ENCODE measurements at regions not wholly inside any gene's neighbourhood (a gene's known extent, or its start where the extent isn't known, plus 50 kb on each side); places are given as distances from the start of the nearest gene placed in this dataset.

DNA sequence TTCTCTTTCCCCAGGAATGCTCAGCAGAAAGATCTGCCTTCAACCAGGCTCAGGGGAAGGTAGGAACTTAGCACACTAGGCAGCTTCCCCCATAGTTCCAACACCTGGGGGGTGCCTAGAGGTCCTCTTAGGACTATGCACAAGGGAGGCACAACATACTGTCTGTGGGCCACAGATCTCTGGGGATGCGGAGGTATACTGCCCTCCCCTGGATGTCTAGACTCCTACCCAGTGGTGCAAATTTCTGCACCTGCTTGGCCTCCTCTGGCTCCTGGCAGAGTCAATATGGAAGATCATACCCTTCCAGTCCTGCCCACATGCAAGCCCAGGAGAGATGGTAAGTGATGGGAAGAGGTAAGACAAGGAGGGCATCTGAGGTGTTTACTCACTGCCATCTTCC, 247.5 kb upstream of the DAPK1 start:
- no peaks in the 10 kb centered on the region for H3K9me3 ChIP-seq (ENCODE audit: control insufficient read depth, low read length)
- intact Hi-C loops (cut with DNase I), result no loop called here
- H3K4me3 ChIP-seq (ENCODE audit: low read length), result no peak overlapping the region
- H3K4me1 ChIP-seq (ENCODE audit: control insufficient read depth, insufficient read depth, low read length), result peaks cover under 1% of the 10 kb centered on the region
- no peaks in the 10 kb centered on the region for H3K27me3 ChIP-seq (ENCODE audit: control insufficient read depth, insufficient read depth)
- no peak for DNase-seq
- H3K27ac ChIP-seq (ENCODE audit: low read length), result no peak overlapping the region
- WGBS, result 98% methylated on average over 1 of the region's 1 CpG
- no peak for ATAC-seq

DNA sequence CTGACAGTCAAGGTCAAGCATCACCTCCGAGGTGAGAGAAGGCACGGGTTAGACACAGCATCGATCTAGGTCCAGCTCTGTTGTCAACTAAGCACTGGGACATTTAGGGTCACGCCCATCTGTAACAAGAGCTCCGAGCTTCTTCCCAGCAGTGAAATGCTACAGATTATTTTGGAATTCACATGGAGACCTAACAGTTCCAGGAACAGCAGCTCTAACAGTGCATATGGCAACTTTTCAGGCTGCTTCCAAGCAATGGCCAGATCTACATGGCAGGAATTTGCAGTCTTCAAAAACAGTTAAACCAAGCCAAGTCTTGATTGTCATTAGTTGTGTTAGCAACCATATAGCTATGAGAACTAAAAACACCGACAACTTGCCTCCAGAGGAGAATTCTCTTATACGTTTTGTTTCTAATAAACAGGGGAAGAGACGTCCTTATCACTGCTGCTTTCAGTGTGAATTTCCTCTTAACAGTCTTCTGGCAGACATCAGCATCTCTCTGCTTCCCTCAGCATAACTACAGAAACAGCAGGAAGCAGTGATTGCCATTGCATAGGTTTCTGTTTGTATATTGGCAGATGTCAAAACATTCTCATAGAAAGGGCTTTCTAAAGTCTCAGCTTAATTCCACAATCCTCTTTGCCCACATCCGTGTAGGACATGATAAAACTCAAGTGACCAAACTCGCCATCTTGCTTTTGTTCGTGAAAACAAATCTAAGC, 242.1 kb upstream of the DAPK1 start:
- no peak overlapping the region for H3K27ac ChIP-seq (ENCODE audit: low read length)
- H3K4me1 ChIP-seq (ENCODE audit: control insufficient read depth, insufficient read depth, low read length), result peaks cover 3% of the 10 kb centered on the region
- ATAC-seq, result peak; percentile 49 to 83
- 30% methylated on average over 11 of the region's 11 CpGs for WGBS
- no peak for DNase-seq
- no peak overlapping the region for H3K4me3 ChIP-seq (ENCODE audit: low read length)
- no peaks in the 10 kb centered on the region for H3K27me3 ChIP-seq (ENCODE audit: control insufficient read depth, insufficient read depth)
- intact Hi-C loops (cut with DNase I), result no loop called here
- H3K9me3 ChIP-seq (ENCODE audit: control insufficient read depth, low read length), result no peaks in the 10 kb centered on the region

DNA sequence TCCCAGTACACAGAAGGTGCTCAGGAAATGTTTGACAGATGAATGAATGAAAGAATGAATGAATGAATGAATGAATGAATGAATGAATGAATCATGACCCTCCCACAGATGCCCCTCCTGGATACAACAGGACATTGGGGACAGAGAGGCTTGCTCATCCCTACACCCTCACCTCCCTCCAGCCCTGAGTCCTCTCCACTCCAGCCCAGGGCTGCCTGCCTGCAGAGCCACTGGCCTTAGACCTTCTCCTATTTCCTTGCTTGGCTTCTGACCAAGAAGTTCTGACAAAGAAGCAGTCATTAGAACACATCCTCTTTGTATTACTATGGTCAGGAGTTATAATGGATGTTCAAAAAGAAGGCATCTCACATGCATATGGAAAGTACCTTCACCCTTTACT, 240.7 kb upstream of the DAPK1 start:
- H3K9me3 ChIP-seq (ENCODE audit: control insufficient read depth, low read length), result no peaks in the 10 kb centered on the region
- intact Hi-C loops (cut with DNase I), result no loop called here
- H3K27me3 ChIP-seq (ENCODE audit: control insufficient read depth, insufficient read depth), result no peaks in the 10 kb centered on the region
- peaks cover 3% of the 10 kb centered on the region for H3K4me1 ChIP-seq (ENCODE audit: control insufficient read depth, insufficient read depth, low read length)
- DNase-seq (no peak), ATAC-seq (peak; percentile 38 to 48)
- H3K27ac ChIP-seq (ENCODE audit: low read length), result no peak overlapping the region
- H3K4me3 ChIP-seq (ENCODE audit: low read length), result no peak overlapping the region

DNA sequence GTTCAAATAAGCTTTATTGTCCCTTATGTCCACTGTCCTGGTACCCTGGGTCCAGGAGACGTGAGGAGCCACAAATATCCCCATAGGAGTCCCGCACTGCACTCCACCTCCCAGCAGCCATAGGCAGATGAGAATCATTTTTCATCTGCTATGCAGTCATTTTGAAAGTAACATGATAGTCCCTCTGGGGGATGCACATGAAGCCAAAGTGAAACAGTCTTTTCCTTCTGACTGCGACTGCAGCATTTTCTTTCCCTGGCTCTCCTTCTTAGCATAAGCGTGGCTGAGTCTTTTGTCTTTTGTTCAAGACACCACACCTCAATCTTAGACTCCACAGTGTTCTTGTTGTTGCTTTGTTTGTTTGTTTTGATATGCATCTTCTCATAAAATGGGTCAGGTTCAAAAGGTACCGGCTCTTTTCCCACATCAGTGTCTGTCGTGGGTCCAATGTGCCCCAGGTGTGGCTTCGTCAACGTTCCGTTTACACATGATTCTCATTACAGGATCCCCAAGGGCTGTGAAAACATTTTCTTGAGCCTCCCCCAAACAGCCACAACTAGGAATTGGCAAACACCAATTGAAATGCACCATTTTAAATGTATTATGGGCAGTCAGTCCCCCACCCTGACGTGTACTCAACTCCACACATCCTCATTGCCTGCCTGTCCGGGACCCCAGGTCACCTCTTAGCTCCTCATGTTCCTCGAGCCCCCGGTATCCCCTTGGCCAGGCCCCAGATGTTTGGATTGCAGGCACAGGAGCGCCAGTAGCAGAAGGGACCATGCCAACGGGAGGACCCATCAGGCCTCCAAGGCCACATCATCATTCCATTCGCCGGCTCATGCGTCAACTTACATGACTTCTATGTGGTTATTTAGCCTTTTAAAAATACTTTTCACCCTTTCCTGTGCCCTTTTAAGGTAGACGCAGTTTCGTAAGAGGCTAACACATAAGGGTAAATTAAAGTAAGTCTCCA, 237.8 kb upstream of the DAPK1 start:
- intact Hi-C loops (cut with DNase I), result no loop called here
- H3K27me3 ChIP-seq (ENCODE audit: control insufficient read depth, insufficient read depth), result no peaks in the 10 kb centered on the region
- H3K27ac ChIP-seq (ENCODE audit: low read length), result no peak overlapping the region
- H3K4me1 ChIP-seq (ENCODE audit: control insufficient read depth, insufficient read depth, low read length), result peaks cover 3% of the 10 kb centered on the region
- H3K4me3 ChIP-seq (ENCODE audit: low read length), result no peak overlapping the region
- peak in 1 of 2 donors; percentile 42 for ATAC-seq
- no peaks in the 10 kb centered on the region for H3K9me3 ChIP-seq (ENCODE audit: control insufficient read depth, low read length)
- DNase-seq, result peak in 1 of 3 donors; percentile 50
- WGBS, result 71% methylated on average over 20 of the region's 20 CpGs

DNA sequence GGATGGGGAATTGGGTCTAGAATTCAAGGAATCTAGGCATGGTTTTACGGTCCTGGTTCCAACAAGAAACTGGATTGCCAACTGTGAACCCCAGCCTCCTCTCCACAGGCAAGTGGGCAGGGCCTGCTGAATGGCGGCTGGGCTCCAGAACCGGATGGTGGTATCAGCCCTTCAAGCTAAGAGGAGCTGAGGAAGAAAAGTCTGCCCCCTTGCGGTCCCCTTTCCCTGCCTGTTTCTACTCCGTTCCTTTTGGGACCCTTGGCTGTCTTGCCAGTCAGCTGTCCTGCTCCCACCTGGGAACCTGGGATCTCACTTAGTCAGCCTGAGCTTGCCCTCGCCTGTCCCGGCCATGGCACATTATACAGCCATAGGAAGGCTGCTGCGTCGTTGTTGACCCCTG, 234.4 kb upstream of the DAPK1 start:
- H3K27ac ChIP-seq (ENCODE audit: low read length), result no peak overlapping the region
- intact Hi-C loops (cut with DNase I), result no loop called here
- ATAC-seq (no peak), DNase-seq (no peak)
- H3K4me3 ChIP-seq (ENCODE audit: low read length), result no peak overlapping the region
- 84% methylated on average over 9 of the region's 9 CpGs for WGBS
- H3K4me1 ChIP-seq (ENCODE audit: control insufficient read depth, insufficient read depth, low read length), result no peaks in the 10 kb centered on the region
- H3K27me3 ChIP-seq (ENCODE audit: control insufficient read depth, insufficient read depth), result no peaks in the 10 kb centered on the region
- H3K9me3 ChIP-seq (ENCODE audit: control insufficient read depth, low read length), result no peaks in the 10 kb centered on the region

DNA sequence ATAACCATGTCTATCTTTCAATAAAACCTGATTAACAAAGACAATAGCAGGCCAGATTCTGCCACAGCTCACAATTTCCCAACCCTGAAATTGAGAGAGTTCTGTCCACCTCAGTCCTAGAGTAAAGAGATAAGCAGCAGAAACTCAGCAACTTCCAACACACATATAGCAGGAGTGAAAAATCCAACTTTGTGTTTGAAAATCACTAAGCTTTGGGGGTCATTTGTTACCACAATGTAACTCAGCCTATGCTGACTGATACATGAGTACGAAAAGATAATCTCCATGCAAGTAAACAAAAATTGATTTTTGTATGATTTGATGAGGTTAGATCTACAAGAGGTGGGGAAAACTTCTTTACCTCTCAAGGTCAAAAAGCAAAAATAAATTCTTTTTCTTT, 231.0 kb upstream of the DAPK1 start:
- no peak overlapping the region for H3K4me3 ChIP-seq (ENCODE audit: low read length)
- H3K9me3 ChIP-seq (ENCODE audit: control insufficient read depth, low read length), result no peaks in the 10 kb centered on the region
- no peak for ATAC-seq
- peaks cover 6% of the 10 kb centered on the region for H3K4me1 ChIP-seq (ENCODE audit: control insufficient read depth, insufficient read depth, low read length)
- DNase-seq, result no peak
- intact Hi-C loops (cut with DNase I), result no loop called here
- 94% methylated on average over 1 of the region's 1 CpG for WGBS
- H3K27ac ChIP-seq (ENCODE audit: low read length), result no peak overlapping the region
- no peaks in the 10 kb centered on the region for H3K27me3 ChIP-seq (ENCODE audit: control insufficient read depth, insufficient read depth)

DNA sequence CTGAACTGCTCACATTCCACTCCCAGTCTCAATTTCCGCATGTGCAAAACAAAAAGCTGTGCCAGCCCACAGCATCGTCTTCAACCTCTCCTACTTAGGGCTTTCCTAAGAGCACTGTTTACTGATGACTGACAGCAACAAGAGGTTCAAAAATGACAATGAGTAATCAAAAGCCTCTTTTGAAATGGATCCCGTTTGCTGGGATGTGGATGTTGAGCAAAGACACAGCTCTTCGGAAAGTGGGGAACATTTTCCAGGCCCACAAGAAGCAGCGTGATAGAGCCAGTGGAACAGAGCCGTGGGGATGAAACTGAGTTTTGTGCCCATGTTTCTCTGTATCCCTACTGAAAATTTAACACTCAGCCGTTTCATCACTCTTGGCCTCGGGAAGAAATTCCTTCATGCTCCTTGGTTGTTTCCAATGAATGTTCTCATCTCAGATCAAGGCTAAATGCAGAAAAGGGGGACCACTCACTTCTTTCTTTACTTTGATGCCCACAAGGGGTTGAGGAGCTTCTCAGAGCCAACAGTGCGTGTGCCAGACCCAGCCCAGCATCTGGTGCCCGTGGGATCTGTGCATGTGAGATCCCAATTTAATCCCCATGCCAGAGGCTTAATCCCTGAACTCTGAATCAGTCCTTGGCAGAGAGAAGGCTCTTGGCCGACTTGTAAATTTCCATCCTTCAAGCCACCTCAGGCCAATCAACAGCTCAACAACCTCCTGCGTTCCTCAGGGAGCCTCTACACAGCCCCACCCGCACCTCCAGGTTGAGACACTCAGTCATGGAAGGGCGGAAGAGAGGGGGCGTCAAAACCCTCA, 230.2 kb upstream of the DAPK1 start:
- intact Hi-C loops (cut with DNase I), result no loop called here
- 63% methylated on average over 15 of the region's 15 CpGs for WGBS
- Histone ChIP-seq H3K27ac (ENCODE audit: low read length) (peak overlapping the region; percentile 34), H3K27me3 (ENCODE audit: control insufficient read depth, insufficient read depth) (no peaks in the 10 kb centered on the region), H3K4me3 (ENCODE audit: low read length) (no peak overlapping the region), H3K9me3 (ENCODE audit: control insufficient read depth, low read length) (no peaks in the 10 kb centered on the region), H3K4me1 (ENCODE audit: control insufficient read depth, insufficient read depth, low read length) (peaks cover 6% of the 10 kb centered on the region)
- ATAC-seq (peak; percentile 81 to 84), DNase-seq (peak; percentile 66 to 83 (median 70))

DNA sequence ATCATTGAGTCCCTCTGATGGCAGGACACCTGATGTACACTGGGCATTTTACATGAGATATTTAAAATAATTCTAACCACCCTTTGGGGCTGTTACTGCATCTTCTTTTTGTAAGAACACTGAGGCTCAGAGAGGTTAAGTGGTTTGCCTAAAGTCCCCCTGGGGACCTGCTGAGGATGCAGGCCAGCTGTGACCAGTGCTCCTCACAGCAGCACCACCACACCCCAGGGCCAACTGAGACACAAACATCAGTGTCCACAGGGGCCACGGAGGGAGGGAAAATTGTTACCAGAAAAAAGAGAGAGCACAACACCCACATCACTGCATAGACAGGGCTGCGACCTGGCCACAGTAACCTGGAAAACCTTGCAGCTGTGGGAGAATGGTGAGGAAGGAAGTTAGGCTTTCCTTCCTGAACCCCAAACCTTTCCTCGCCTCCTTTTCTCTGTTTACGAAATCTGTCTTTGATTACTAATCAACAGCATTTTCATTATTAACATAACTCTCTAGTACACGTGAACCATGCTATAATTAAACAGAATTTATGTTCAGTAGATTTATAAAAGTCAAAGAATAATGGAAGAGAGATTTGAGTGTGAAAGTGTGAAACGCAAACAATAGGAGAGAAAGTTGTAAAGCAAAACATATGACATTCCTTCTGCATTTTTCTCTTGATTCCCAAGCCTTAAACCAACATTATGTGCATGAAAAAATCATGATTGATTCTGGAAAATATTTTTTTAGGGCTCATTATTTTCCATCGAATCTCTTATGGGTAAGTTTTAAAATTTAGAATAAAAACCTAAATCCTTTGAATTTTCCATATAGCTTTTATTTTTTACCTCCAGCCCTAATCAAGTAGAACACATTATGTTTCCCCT, 228.1 kb upstream of the DAPK1 start:
- intact Hi-C loops (cut with DNase I), result no loop called here
- DNase-seq (no peak), ATAC-seq (no peak)
- H3K27ac ChIP-seq (ENCODE audit: low read length), result no peak overlapping the region
- WGBS, result 63% methylated on average over 7 of the region's 7 CpGs
- no peaks in the 10 kb centered on the region for H3K27me3 ChIP-seq (ENCODE audit: control insufficient read depth, insufficient read depth)
- peaks cover 6% of the 10 kb centered on the region for H3K4me1 ChIP-seq (ENCODE audit: control insufficient read depth, insufficient read depth, low read length)
- no peak overlapping the region for H3K4me3 ChIP-seq (ENCODE audit: low read length)
- no peaks in the 10 kb centered on the region for H3K9me3 ChIP-seq (ENCODE audit: control insufficient read depth, low read length)

DNA sequence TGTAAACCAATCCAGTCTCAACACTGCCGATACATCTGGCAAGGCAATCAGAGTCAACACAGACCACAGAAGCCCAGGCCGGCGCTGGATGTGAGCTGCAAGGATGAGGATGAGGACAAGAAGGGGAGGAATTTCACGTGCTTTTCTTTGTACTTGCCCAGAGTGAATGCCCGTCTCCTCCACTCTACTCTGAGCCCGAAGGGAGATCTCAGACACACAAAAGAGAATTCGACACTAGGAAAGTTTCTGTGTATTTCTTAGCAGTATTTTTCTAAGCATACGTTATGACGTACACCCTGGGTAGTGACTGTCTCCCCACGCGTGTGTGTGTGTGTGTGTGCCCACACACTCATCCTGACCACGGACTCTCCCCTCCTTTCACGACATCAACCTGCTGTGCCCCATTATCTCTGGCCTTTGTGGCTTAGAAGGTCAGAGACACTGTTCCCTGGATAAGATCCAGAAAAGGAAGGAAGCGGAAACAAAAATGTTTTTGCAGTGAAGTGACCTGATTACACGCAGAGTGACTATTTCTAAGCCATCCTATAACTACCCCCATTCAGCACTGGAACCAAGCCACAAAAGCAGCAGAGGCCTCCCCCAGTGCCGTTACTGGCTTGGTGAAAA, 227.3 kb upstream of the DAPK1 start:
- H3K27ac ChIP-seq (ENCODE audit: low read length), result no peak overlapping the region
- DNase-seq (peak in 2 of 3 donors; percentile 62 to 77), ATAC-seq (peak; percentile 62 to 72)
- intact Hi-C loops (cut with DNase I), result no loop called here
- no peaks in the 10 kb centered on the region for H3K27me3 ChIP-seq (ENCODE audit: control insufficient read depth, insufficient read depth)
- H3K4me3 ChIP-seq (ENCODE audit: low read length), result no peak overlapping the region
- WGBS, result 13% methylated on average over 16 of the region's 16 CpGs
- no peaks in the 10 kb centered on the region for H3K9me3 ChIP-seq (ENCODE audit: control insufficient read depth, low read length)
- peaks cover 6% of the 10 kb centered on the region for H3K4me1 ChIP-seq (ENCODE audit: control insufficient read depth, insufficient read depth, low read length)

DNA sequence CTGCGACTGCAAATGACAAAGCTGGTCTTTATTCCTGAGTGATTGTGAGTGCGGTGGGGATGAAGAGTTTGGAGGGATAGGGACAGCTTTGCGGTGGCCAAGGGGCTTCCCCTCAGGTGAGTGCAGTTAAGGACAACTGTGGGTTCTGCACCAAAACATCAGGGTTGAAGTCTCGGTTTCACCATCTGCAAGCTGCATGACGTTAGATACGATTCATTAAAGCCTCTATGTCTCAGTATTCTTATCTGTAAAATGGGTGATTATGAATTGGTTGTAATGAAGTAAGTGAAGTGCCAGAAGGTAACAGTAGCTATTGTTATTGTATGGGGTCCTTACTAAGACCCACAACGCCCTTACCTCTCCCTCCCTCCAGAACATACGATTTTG, 226.8 kb upstream of the DAPK1 start:
- WGBS, result 65% methylated on average over 8 of the region's 8 CpGs
- H3K4me3 ChIP-seq (ENCODE audit: low read length), result no peak overlapping the region
- H3K27me3 ChIP-seq (ENCODE audit: control insufficient read depth, insufficient read depth), result no peaks in the 10 kb centered on the region
- peaks cover 6% of the 10 kb centered on the region for H3K4me1 ChIP-seq (ENCODE audit: control insufficient read depth, insufficient read depth, low read length)
- DNase-seq (no peak), ATAC-seq (no peak)
- H3K9me3 ChIP-seq (ENCODE audit: control insufficient read depth, low read length), result no peaks in the 10 kb centered on the region
- intact Hi-C loops (cut with DNase I), result no loop called here
- H3K27ac ChIP-seq (ENCODE audit: low read length), result no peak overlapping the region

Measured in right cardiac atrium (tissue), 5 donors.